ENCODE measurements at regions not wholly inside any gene's neighbourhood (a gene's known extent, or its start where the extent isn't known, plus 50 kb on each side); places are given as distances from the start of the nearest gene placed in this dataset.

- DNase-seq (ENCODE audit: low spot score) (no peak), ATAC-seq (no peak)
- POLR2A ChIA-PET: no interaction called here
- H3K27ac Mint-ChIP-seq: no peak overlapping the region
- H3K36me3 Mint-ChIP-seq: no peaks in the 10 kb centered on the region
- H3K4me1 Mint-ChIP-seq: no peaks in the 10 kb centered on the region
- peaks cover 8% of the 10 kb centered on the region; the same call in 1 of the 2 replicates for H3K9me3 Mint-ChIP-seq
- CTCF ChIA-PET: interaction anchor here (0.6 to 1.3 kb wide), 2 partner anchors 59 to 203 kb away, joined by 4 to 8 read pairs; no protein-coding TSS in a partner anchor
- H3K27me3 Mint-ChIP-seq (ENCODE audit: low read depth): no peaks in the 10 kb centered on the region
- TF ChIP-seq SMAD4 (CRISPR knock-in tag; IDR thresholded peaks at IDR 0.05) (no peak), ZNF281 (CRISPR knock-in tag; IDR thresholded peaks at IDR 0.05) (no peak), ZNF425 (CRISPR knock-in tag; conservative IDR thresholded peaks at IDR 0.05) (no peak), ARID4B (CRISPR knock-in tag; IDR thresholded peaks at IDR 0.05; ENCODE audit: borderline replicate concordance) (no peak), ZNF396 (CRISPR knock-in tag; IDR thresholded peaks at IDR 0.05; ENCODE audit: borderline replicate concordance) (no peak), ETV6 (CRISPR knock-in tag; IDR thresholded peaks at IDR 0.05) (no peak), CBFB (CRISPR knock-in tag; IDR thresholded peaks at IDR 0.05; ENCODE audit: low read depth) (no peak), NR3C1 (CRISPR knock-in tag; conservative IDR thresholded peaks at IDR 0.05; ENCODE audit: low read depth) (no peak), JUN (CRISPR knock-in tag; IDR thresholded peaks at IDR 0.05) (no peak), ZNF138 (CRISPR knock-in tag; conservative IDR thresholded peaks at IDR 0.05) (no peak), ZBTB21 (CRISPR knock-in tag; IDR thresholded peaks at IDR 0.05; ENCODE audit: borderline replicate concordance) (no peak), ZNF317 (CRISPR knock-in tag; IDR thresholded peaks at IDR 0.05; ENCODE audit: borderline replicate concordance, low read depth) (no peak), OVOL2 (CRISPR knock-in tag; IDR thresholded peaks at IDR 0.05; ENCODE audit: borderline replicate concordance) (no peak), ZNF219 (CRISPR knock-in tag; IDR thresholded peaks at IDR 0.05; ENCODE audit: borderline replicate concordance) (no peak), FOXK1 (CRISPR knock-in tag; IDR thresholded peaks at IDR 0.05) (no peak)
- TF ChIP-seq, protein P1, sequence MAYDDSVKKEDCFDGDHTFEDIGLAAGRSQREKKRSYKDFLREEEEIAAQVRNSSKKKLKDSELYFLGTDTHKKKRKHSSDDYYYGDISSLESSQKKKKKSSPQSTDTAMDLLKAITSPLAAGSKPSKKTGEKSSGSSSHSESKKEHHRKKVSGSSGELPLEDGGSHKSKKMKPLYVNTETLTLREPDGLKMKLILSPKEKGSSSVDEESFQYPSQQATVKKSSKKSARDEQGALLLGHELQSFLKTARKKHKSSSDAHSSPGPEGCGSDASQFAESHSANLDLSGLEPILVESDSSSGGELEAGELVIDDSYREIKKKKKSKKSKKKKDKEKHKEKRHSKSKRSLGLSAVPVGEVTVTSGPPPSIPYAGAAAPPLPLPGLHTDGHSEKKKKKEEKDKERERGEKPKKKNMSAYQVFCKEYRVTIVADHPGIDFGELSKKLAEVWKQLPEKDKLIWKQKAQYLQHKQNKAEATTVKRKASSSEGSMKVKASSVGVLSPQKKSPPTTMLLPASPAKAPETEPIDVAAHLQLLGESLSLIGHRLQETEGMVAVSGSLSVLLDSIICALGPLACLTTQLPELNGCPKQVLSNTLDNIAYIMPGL (CRISPR knock-in tag; IDR thresholded peaks at IDR 0.05): no peak
- TF ChIP-seq, protein P2, sequence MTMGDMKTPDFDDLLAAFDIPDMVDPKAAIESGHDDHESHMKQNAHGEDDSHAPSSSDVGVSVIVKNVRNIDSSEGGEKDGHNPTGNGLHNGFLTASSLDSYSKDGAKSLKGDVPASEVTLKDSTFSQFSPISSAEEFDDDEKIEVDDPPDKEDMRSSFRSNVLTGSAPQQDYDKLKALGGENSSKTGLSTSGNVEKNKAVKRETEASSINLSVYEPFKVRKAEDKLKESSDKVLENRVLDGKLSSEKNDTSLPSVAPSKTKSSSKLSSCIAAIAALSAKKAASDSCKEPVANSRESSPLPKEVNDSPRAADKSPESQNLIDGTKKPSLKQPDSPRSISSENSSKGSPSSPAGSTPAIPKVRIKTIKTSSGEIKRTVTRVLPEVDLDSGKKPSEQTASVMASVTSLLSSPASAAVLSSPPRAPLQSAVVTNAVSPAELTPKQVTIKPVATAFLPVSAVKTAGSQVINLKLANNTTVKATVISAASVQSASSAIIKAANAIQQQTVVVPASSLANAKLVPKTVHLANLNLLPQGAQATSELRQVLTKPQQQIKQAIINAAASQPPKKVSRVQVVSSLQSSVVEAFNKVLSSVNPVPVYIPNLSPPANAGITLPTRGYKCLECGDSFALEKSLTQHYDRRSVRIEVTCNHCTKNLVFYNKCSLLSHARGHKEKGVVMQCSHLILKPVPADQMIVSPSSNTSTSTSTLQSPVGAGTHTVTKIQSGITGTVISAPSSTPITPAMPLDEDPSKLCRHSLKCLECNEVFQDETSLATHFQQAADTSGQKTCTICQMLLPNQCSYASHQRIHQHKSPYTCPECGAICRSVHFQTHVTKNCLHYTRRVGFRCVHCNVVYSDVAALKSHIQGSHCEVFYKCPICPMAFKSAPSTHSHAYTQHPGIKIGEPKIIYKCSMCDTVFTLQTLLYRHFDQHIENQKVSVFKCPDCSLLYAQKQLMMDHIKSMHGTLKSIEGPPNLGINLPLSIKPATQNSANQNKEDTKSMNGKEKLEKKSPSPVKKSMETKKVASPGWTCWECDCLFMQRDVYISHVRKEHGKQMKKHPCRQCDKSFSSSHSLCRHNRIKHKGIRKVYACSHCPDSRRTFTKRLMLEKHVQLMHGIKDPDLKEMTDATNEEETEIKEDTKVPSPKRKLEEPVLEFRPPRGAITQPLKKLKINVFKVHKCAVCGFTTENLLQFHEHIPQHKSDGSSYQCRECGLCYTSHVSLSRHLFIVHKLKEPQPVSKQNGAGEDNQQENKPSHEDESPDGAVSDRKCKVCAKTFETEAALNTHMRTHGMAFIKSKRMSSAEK (CRISPR knock-in tag; IDR thresholded peaks at IDR 0.05; ENCODE audit: borderline replicate concordance): no peak
- TF ChIP-seq, protein P3, sequence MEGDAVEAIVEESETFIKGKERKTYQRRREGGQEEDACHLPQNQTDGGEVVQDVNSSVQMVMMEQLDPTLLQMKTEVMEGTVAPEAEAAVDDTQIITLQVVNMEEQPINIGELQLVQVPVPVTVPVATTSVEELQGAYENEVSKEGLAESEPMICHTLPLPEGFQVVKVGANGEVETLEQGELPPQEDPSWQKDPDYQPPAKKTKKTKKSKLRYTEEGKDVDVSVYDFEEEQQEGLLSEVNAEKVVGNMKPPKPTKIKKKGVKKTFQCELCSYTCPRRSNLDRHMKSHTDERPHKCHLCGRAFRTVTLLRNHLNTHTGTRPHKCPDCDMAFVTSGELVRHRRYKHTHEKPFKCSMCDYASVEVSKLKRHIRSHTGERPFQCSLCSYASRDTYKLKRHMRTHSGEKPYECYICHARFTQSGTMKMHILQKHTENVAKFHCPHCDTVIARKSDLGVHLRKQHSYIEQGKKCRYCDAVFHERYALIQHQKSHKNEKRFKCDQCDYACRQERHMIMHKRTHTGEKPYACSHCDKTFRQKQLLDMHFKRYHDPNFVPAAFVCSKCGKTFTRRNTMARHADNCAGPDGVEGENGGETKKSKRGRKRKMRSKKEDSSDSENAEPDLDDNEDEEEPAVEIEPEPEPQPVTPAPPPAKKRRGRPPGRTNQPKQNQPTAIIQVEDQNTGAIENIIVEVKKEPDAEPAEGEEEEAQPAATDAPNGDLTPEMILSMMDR (IDR thresholded peaks at IDR 0.05): no peak
- H3K4me3 Mint-ChIP-seq: no peak overlapping the region
Measured at GRCh38 chr2:64704996-64705395, 51.3 kb upstream of the SERTAD2 start.

Data from WTC11 (cell line).